Mesenchymal stem cell (in vitro differentiated cells and primary cell): ENCODE measurements at regions not wholly inside any gene's neighbourhood (a gene's known extent, or its start where the extent isn't known, plus 50 kb on each side); places are given as distances from the start of the nearest gene placed in this dataset.

Source experiments
- DNase-seq: peaks from one replicate; pipeline ENCODE4 v3.0.0-alpha.2; 2013
- H2AFZ ChIP-seq: one replicate; pipeline ENCODE4 v1.6.1; 2013; ENCODE audit warnings: low read depth, mild to moderate bottlenecking, control low read depth, inconsistent platforms, low read length, moderate library complexity
- H2AK5ac ChIP-seq: 2 replicates; pipeline ENCODE4 v1.6.1; 2013; ENCODE audit warnings: low read length, moderate library complexity, mild to moderate bottlenecking, inconsistent platforms; ENCODE audit not compliant: severe bottlenecking
- H2BK120ac ChIP-seq: one replicate; pipeline ENCODE4 v1.6.1; 2013; ENCODE audit warnings: low read depth, mild to moderate bottlenecking, inconsistent platforms, low read length, moderate library complexity
- H2BK12ac ChIP-seq, 2 experiments: one replicate each; pipeline ENCODE4 v1.6.1; 2013; ENCODE audit warnings: inconsistent platforms in 2 of 2, low read length in 2 of 2, mild to moderate bottlenecking in 2 of 2, moderate library complexity in 2 of 2, control low read depth in 1 of 2
- H2BK15ac ChIP-seq: one replicate; pipeline ENCODE4 v1.6.1; 2013; ENCODE audit warnings: mild to moderate bottlenecking, low read depth, inconsistent platforms; ENCODE audit not compliant: poor library complexity, severe bottlenecking
- H2BK5ac ChIP-seq: 2 replicates; pipeline ENCODE4 v1.6.1; 2013; ENCODE audit warnings: low read depth, mild to moderate bottlenecking, low read length, control low read depth, inconsistent platforms; ENCODE audit not compliant: poor library complexity, severe bottlenecking
- H3K14ac ChIP-seq, 2 experiments: one replicate each; pipeline ENCODE4 v1.6.1; 2013; ENCODE audit warnings: inconsistent platforms in 2 of 2, low read length in 2 of 2, control low read depth in 1 of 2, mild to moderate bottlenecking in 1 of 2, moderate library complexity in 1 of 2
- H3K18ac ChIP-seq, 2 experiments: one replicate each; pipeline ENCODE4 v1.6.1; 2013; ENCODE audit warnings: inconsistent platforms in 2 of 2, low read length in 2 of 2, control low read depth in 1 of 2, low read depth in 1 of 2, mild to moderate bottlenecking in 1 of 2
- H3K23ac ChIP-seq, 2 experiments: one replicate each; pipeline ENCODE4 v1.6.1; 2013; ENCODE audit warnings: inconsistent platforms in 2 of 2, low read length in 2 of 2, mild to moderate bottlenecking in 2 of 2, moderate library complexity in 2 of 2, control low read depth in 1 of 2
- H3K27ac ChIP-seq: 2 replicates; pipeline ENCODE4 v1.5.1; 2013; ENCODE audit warnings: mild to moderate bottlenecking, moderate library complexity, low read length, control low read depth, inconsistent platforms; ENCODE audit not compliant: poor library complexity, severe bottlenecking
- H3K27me3 ChIP-seq, 2 experiments: 2 replicates each; pipeline versions ENCODE4 v1.6.1 to v1.7.0; 2013; ENCODE audit warnings: low read length in 2 of 2, mild to moderate bottlenecking in 2 of 2, moderate library complexity in 2 of 2, control low read depth in 1 of 2, inconsistent platforms in 1 of 2; ENCODE audit not compliant: control insufficient read depth in 1 of 2, insufficient read depth in 1 of 2
- H3K36me3 ChIP-seq, 2 experiments: 2 replicates each; pipeline versions ENCODE4 v1.6.1 to v1.7.0; 2013; ENCODE audit warnings: low read length in 2 of 2, control low read depth in 1 of 2, inconsistent platforms in 1 of 2, low read depth in 1 of 2, mild to moderate bottlenecking in 1 of 2; ENCODE audit not compliant: insufficient read depth in 2 of 2, control insufficient read depth in 1 of 2
- H3K4ac ChIP-seq, 2 experiments: one replicate each; pipeline ENCODE4 v1.6.1; 2013; ENCODE audit warnings: inconsistent platforms in 2 of 2, low read length in 2 of 2, mild to moderate bottlenecking in 2 of 2, moderate library complexity in 2 of 2, control low read depth in 1 of 2, low read depth in 1 of 2
- H3K4me1 ChIP-seq: 2 replicates; pipeline ENCODE4 v1.6.1; 2013; ENCODE audit warnings: low read depth, low read length, control low read depth; ENCODE audit not compliant: control insufficient read depth, insufficient read depth
- H3K4me2 ChIP-seq: 2 replicates; pipeline ENCODE4 v1.6.1; 2013; ENCODE audit warnings: low read length, mild to moderate bottlenecking, inconsistent platforms; ENCODE audit not compliant: poor library complexity, severe bottlenecking
- H3K4me3 ChIP-seq, 2 experiments: 2 replicates each; pipeline versions ENCODE4 v1.5.1 to v1.7.0; 2013; ENCODE audit warnings: low read length in 2 of 2, mild to moderate bottlenecking in 2 of 2, control low read depth in 1 of 2, low read depth in 1 of 2; ENCODE audit not compliant: insufficient read depth in 1 of 2
- H3K79me1 ChIP-seq: replicated peaks from 2 replicates; pipeline ENCODE4 v1.6.1; 2013; ENCODE audit warnings: mild to moderate bottlenecking, control low read depth, low read length, inconsistent platforms; ENCODE audit not compliant: poor library complexity, severe bottlenecking
- H3K9ac ChIP-seq: 2 replicates; pipeline ENCODE4 v1.7.0; 2013; ENCODE audit warnings: mild to moderate bottlenecking, low read length, moderate library complexity
- H3K9me3 ChIP-seq: 2 replicates; pipeline ENCODE4 v1.7.0; 2013; ENCODE audit warnings: mild to moderate bottlenecking, low read length; ENCODE audit not compliant: control insufficient read depth
- H4K8ac ChIP-seq: one replicate; pipeline ENCODE4 v1.6.1; 2013; ENCODE audit warnings: inconsistent platforms, mild to moderate bottlenecking, low read length, moderate library complexity
- H4K91ac ChIP-seq: one replicate; pipeline ENCODE4 v1.6.1; 2013; ENCODE audit warnings: mild to moderate bottlenecking, low read length, inconsistent platforms
- WGBS: methylation state at CpG from one replicate; pipeline ENCODE4 v1.1.7; 2013; ENCODE audit warnings: mixed read lengths; 5-methylcytosine and 5-hydroxymethylcytosine counted together

DNA sequence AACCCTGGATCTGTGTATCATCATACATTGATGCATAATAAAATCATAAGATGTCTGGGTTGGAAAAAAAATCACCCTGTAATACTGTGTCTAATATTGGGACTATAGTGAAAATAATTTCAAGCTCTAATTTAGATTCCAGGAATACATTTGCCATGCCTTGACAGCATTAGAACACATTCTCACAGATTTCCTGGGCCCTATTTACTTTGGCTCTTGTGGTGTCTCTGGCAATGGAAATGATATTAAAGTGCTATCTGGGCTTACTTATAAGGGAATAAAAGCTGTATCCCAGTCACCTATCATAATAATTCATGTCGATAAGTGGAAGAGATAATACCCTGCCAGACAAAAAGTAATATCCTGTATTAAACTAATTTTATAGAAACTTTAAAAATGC, 472.0 kb downstream of the ZPLD1 start:
- no peak overlapping the region for H2BK15ac ChIP-seq
- H2BK120ac ChIP-seq = no peak overlapping the region
- no peaks in the 10 kb centered on the region for H3K36me3 ChIP-seq
- H2BK5ac ChIP-seq = no peak overlapping the region
- H3K14ac ChIP-seq = no peak overlapping the region
- no peaks in the 10 kb centered on the region for H3K27me3 ChIP-seq
- H3K4me2 ChIP-seq = no peak overlapping the region
- H3K4me1 ChIP-seq = no peaks in the 10 kb centered on the region
- no peaks in the 10 kb centered on the region for H3K79me1 ChIP-seq
- no peaks in the 10 kb centered on the region for H3K9me3 ChIP-seq
- H2BK12ac ChIP-seq = no peak overlapping the region
- H3K4me3 ChIP-seq = no peak overlapping the region
- no peak overlapping the region for H2AFZ ChIP-seq
- no peak overlapping the region for H4K8ac ChIP-seq
- H3K27ac ChIP-seq = no peak overlapping the region
- no peak overlapping the region for H3K18ac ChIP-seq
- no peak overlapping the region for H2AK5ac ChIP-seq
- H3K4ac ChIP-seq = no peak overlapping the region
- H3K23ac ChIP-seq = no peak overlapping the region
- no peak overlapping the region for H3K9ac ChIP-seq
- WGBS = no CpG with 5 or more reads among the region's 1 CpG
- DNase-seq = no peak
- no peak overlapping the region for H4K91ac ChIP-seq

GRCh38 chr3:102909904-102910303, 475.1 kb downstream of the ZPLD1 start:
- H3K9ac ChIP-seq = no peak overlapping the region
- no peaks in the 10 kb centered on the region for H3K4me1 ChIP-seq
- H3K14ac ChIP-seq = no peak overlapping the region
- no peaks in the 10 kb centered on the region for H3K79me1 ChIP-seq
- DNase-seq = no peak
- no peak overlapping the region for H2BK5ac ChIP-seq
- no peak overlapping the region for H2AFZ ChIP-seq
- H3K27ac ChIP-seq = no peak overlapping the region
- H2BK120ac ChIP-seq = no peak overlapping the region
- H3K4ac ChIP-seq = no peak overlapping the region
- WGBS = no CpG with 5 or more reads among the region's 1 CpG
- no peak overlapping the region for H3K4me2 ChIP-seq
- no peak overlapping the region for H2BK15ac ChIP-seq
- H3K27me3 ChIP-seq = no peaks in the 10 kb centered on the region
- H2BK12ac ChIP-seq = no peak overlapping the region
- no peak overlapping the region for H4K91ac ChIP-seq
- H3K36me3 ChIP-seq = no peaks in the 10 kb centered on the region
- no peak overlapping the region for H3K4me3 ChIP-seq
- no peak overlapping the region for H2AK5ac ChIP-seq
- H3K23ac ChIP-seq = no peak overlapping the region
- no peak overlapping the region for H4K8ac ChIP-seq
- no peaks in the 10 kb centered on the region for H3K9me3 ChIP-seq
- H3K18ac ChIP-seq = no peak overlapping the region

DNA sequence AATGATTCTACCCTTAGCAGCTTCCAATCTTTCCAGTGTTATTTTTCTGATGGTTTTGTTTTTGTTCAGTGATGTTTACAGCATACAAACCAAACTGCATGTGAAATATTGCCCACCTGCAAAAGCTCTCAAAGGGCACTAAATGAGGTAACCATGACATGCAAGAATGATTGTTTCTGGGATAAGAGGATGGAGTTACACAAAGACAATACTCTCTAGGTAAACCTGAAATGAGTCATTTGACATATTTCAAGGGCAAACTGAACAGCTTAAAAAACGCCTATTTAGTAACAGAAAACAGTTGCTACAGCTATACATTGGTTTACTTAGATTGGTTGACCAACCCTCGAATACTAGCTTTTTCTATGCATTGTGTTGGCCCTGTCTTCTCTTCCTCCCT, 481.7 kb downstream of the ZPLD1 start:
- no peak overlapping the region for H4K91ac ChIP-seq
- no peaks in the 10 kb centered on the region for H3K36me3 ChIP-seq
- no peak overlapping the region for H2BK5ac ChIP-seq
- no peaks in the 10 kb centered on the region for H3K9me3 ChIP-seq
- H3K4me3 ChIP-seq = no peak overlapping the region
- no peak overlapping the region for H2BK15ac ChIP-seq
- no peaks in the 10 kb centered on the region for H3K27me3 ChIP-seq
- no peak overlapping the region for H2BK12ac ChIP-seq
- no peak overlapping the region for H3K18ac ChIP-seq
- no peaks in the 10 kb centered on the region for H3K4me1 ChIP-seq
- H3K14ac ChIP-seq = no peak overlapping the region
- WGBS = 49% methylated on average over 2 of the region's 2 CpGs
- no peak overlapping the region for H4K8ac ChIP-seq
- no peaks in the 10 kb centered on the region for H3K79me1 ChIP-seq
- H3K27ac ChIP-seq = no peak overlapping the region
- DNase-seq = no peak
- H3K4me2 ChIP-seq = no peak overlapping the region
- H3K9ac ChIP-seq = no peak overlapping the region
- H2AK5ac ChIP-seq = no peak overlapping the region
- H3K4ac ChIP-seq = no peak overlapping the region
- no peak overlapping the region for H2AFZ ChIP-seq
- H2BK120ac ChIP-seq = no peak overlapping the region
- no peak overlapping the region for H3K23ac ChIP-seq

GRCh38 chr3:102926618-102927017, 491.8 kb downstream of the ZPLD1 start:
- peaks cover 7% of the 10 kb centered on the region for H3K9me3 ChIP-seq
- no peak overlapping the region for H3K4me3 ChIP-seq
- H4K8ac ChIP-seq = no peak overlapping the region
- H3K27me3 ChIP-seq = no peaks in the 10 kb centered on the region
- no peak overlapping the region for H2AFZ ChIP-seq
- no peak overlapping the region for H3K23ac ChIP-seq
- H3K14ac ChIP-seq = no peak overlapping the region
- H3K4me1 ChIP-seq = no peaks in the 10 kb centered on the region
- H2BK120ac ChIP-seq = no peak overlapping the region
- no peak overlapping the region for H2BK5ac ChIP-seq
- H3K18ac ChIP-seq = no peak overlapping the region
- H3K4me2 ChIP-seq = no peak overlapping the region
- H4K91ac ChIP-seq = no peak overlapping the region
- H2BK15ac ChIP-seq = no peak overlapping the region
- H3K79me1 ChIP-seq = no peaks in the 10 kb centered on the region
- H3K4ac ChIP-seq = no peak overlapping the region
- no peaks in the 10 kb centered on the region for H3K36me3 ChIP-seq
- H3K9ac ChIP-seq = no peak overlapping the region
- WGBS = 72% methylated on average over 3 of the region's 3 CpGs
- H2AK5ac ChIP-seq = no peak overlapping the region
- no peak overlapping the region for H2BK12ac ChIP-seq
- DNase-seq = no peak
- H3K27ac ChIP-seq = no peak overlapping the region
